Fibroblast of the conjunctiva (primary cell): ENCODE measurements at regions not wholly inside any gene's neighbourhood (a gene's known extent, or its start where the extent isn't known, plus 50 kb on each side); places are given as distances from the start of the nearest gene placed in this dataset.
A peak's percentile ranks its signal among the peaks of the same experiment; 100 is the strongest.

Source experiments
- DNase-seq: peaks from one replicate; pipeline ENCODE4 v3.0.0-alpha.2; 2010; ENCODE audit warnings: low read depth

GRCh38 chr20:10724449-10725173 lies 50.8 kb upstream of the JAG1 start:
- no peak for DNase-seq

GRCh38 chr20:10728873-10729670 lies 55.3 kb upstream of the JAG1 start:
- DNase-seq: no peak

GRCh38 chr20:10729785-10730184 lies 56.0 kb upstream of the JAG1 start:
- DNase-seq: no peak

- DNase-seq: no peak
Measured at GRCh38 chr20:10730629-10731183, 56.9 kb upstream of the JAG1 start.

- peak; percentile 12 for DNase-seq
Measured at GRCh38 chr20:10731190-10731965, 57.6 kb upstream of the JAG1 start.

GRCh38 chr20:10733122-10733521 lies 59.3 kb upstream of the JAG1 start:
- no peak for DNase-seq

- DNase-seq: no peak
Measured at GRCh38 chr20:10735195-10735949, 61.6 kb upstream of the JAG1 start.

GRCh38 chr20:10739134-10739533 lies 65.3 kb upstream of the JAG1 start:
- DNase-seq: no peak

GRCh38 chr20:10739566-10739965 lies 65.8 kb upstream of the JAG1 start:
- no peak for DNase-seq

- no peak for DNase-seq
Measured at GRCh38 chr20:10741060-10741459, 67.3 kb upstream of the JAG1 start.

GRCh38 chr20:10745790-10746189 lies 72.0 kb upstream of the JAG1 start:
- DNase-seq: no peak

- DNase-seq: no peak
Measured at GRCh38 chr20:10747019-10747418, 73.2 kb upstream of the JAG1 start.

GRCh38 chr20:10749084-10749483 lies 75.3 kb upstream of the JAG1 start:
- no peak for DNase-seq

- DNase-seq: no peak
Measured at GRCh38 chr20:10752206-10752605, 78.4 kb upstream of the JAG1 start.

GRCh38 chr20:10754824-10755223 lies 81.0 kb upstream of the JAG1 start:
- DNase-seq: no peak

GRCh38 chr20:10758446-10758845 lies 84.6 kb upstream of the JAG1 start:
- no peak for DNase-seq

- peak; percentile 14 for DNase-seq
Measured at GRCh38 chr20:10761232-10761631, 87.4 kb upstream of the JAG1 start.

- no peak for DNase-seq
Measured at GRCh38 chr20:10761786-10762185, 88.0 kb upstream of the JAG1 start.

- DNase-seq: no peak
Measured at GRCh38 chr20:10762216-10762615, 88.4 kb upstream of the JAG1 start.

- no peak for DNase-seq
Measured at GRCh38 chr20:10763112-10763511, 89.3 kb upstream of the JAG1 start.

- no peak for DNase-seq
Measured at GRCh38 chr20:10769700-10770099, 95.9 kb upstream of the JAG1 start.

GRCh38 chr20:10770753-10771152 lies 97.0 kb upstream of the JAG1 start:
- DNase-seq: no peak
